GM23338 (cell line): ENCODE measurements at regions not wholly inside any gene's neighbourhood (a gene's known extent, or its start where the extent isn't known, plus 50 kb on each side); places are given as distances from the start of the nearest gene placed in this dataset.

Source experiments
- ATAC-seq: fragments of 200-7000 bp; cut with Tn5 transposase; 3 replicates; pipeline ENCODE4 v1.9.1; 2020
- DNase-seq: peaks from one replicate; pipeline ENCODE4 v3.0.0-alpha.2; 2015; ENCODE audit warnings: low spot score
- H2AFZ ChIP-seq: fragments of 200-600 bp; sonication (generic); 2 replicates; pipeline ENCODE4 v1.8.0; 2016; ENCODE audit warnings: antibody characterized with exemption, mild to moderate bottlenecking, moderate library complexity
- H3F3A ChIP-seq: fragments of 200-600 bp; sonication (generic); replicated peaks from 2 replicates; pipeline ENCODE4 v1.8.0; 2017; ENCODE audit warnings: antibody characterized with exemption, mixed run types, low read depth
- H3K27ac ChIP-seq: fragments of 200-600 bp; sonication (generic); 2 replicates; pipeline ENCODE4 v1.6.1; 2016; ENCODE audit warnings: low read depth
- H3K27me3 ChIP-seq: fragments of 200-600 bp; sonication (generic); 2 replicates; pipeline ENCODE4 v1.8.0; 2016; ENCODE audit warnings: mild to moderate bottlenecking, mixed run types, moderate library complexity; ENCODE audit not compliant: insufficient read depth
- H3K36me3 ChIP-seq: fragments of 200-600 bp; sonication (generic); 2 replicates; pipeline ENCODE4 v1.8.0; 2016; ENCODE audit warnings: mild to moderate bottlenecking; ENCODE audit not compliant: insufficient read depth
- H3K4me1 ChIP-seq: fragments of 200-600 bp; sonication (generic); 2 replicates; pipeline ENCODE4 v1.8.0; 2016; ENCODE audit warnings: mild to moderate bottlenecking, moderate library complexity; ENCODE audit not compliant: insufficient read depth
- H3K4me2 ChIP-seq: fragments of 200-600 bp; sonication (generic); 2 replicates; pipeline ENCODE4 v1.7.1; 2017; ENCODE audit warnings: mixed run types
- H3K4me3 ChIP-seq: fragments of 200-600 bp; sonication (generic); 2 replicates; pipeline ENCODE4 v1.6.1; 2016; ENCODE audit warnings: mixed run types
- H3K79me2 ChIP-seq: fragments of 200-600 bp; sonication (generic); replicated peaks from 2 replicates; pipeline ENCODE4 v1.8.0; 2017; ENCODE audit warnings: mild to moderate bottlenecking; ENCODE audit not compliant: insufficient read depth
- H3K9me2 ChIP-seq: fragments of 200-600 bp; sonication (generic); 2 replicates; pipeline ENCODE4 v1.8.0; 2017; ENCODE audit not compliant: insufficient read depth
- H4K20me1 ChIP-seq: fragments of 200-600 bp; sonication (generic); replicated peaks from 2 replicates; pipeline ENCODE4 v1.8.0; 2017; ENCODE audit warnings: mild to moderate bottlenecking; ENCODE audit not compliant: insufficient read depth
- H3K27ac Mint-ChIP-seq: 2 replicates; pipeline ENCODE4 v1.8.0; 2020; ENCODE audit warnings: inconsistent platforms, mild to moderate bottlenecking, moderate library complexity, mixed read lengths
- H3K27me3 Mint-ChIP-seq: 3 replicates; pipeline ENCODE4 v1.8.0; 2022; ENCODE audit warnings: low read depth, mild to moderate bottlenecking, moderate library complexity, mixed read lengths, inconsistent platforms; ENCODE audit not compliant: insufficient read depth, poor library complexity
- H3K36me3 Mint-ChIP-seq: 3 replicates; pipeline ENCODE4 v1.8.0; 2021; ENCODE audit warnings: low read depth, mild to moderate bottlenecking, inconsistent platforms, moderate library complexity, mixed read lengths
- H3K4me1 Mint-ChIP-seq: 3 replicates; pipeline ENCODE4 v1.8.0; 2020; ENCODE audit warnings: mild to moderate bottlenecking, inconsistent platforms, mixed read lengths
- H3K4me3 Mint-ChIP-seq: 3 replicates; pipeline ENCODE4 v1.8.0; 2021; ENCODE audit warnings: moderate library complexity, mild to moderate bottlenecking, inconsistent platforms, mixed read lengths
- H3K9me3 Mint-ChIP-seq: 3 replicates; pipeline ENCODE4 v1.8.0; 2020; ENCODE audit warnings: moderate library complexity, mild to moderate bottlenecking, inconsistent platforms, mixed read lengths
- CREB1 ChIP-seq: fragments of 250-450 bp; sonication (Bioruptor Pico); IDR thresholded peaks from 2 replicates; pipeline ENCODE4 v1.5.0; 2020; ENCODE audit warnings: low read depth, mild to moderate bottlenecking, moderate library complexity
- EZH2 ChIP-seq: fragments of 200-600 bp; sonication (generic); IDR thresholded peaks from one replicate; pipeline ENCODE4 v1.8.0; 2017; ENCODE audit warnings: antibody characterized with exemption, mild to moderate bottlenecking, low read depth; ENCODE audit not compliant: unreplicated experiment
- EZH2phosphoT487 ChIP-seq: fragments of 200-600 bp; sonication (generic); IDR thresholded peaks from one replicate; pipeline ENCODE4 v1.8.1; 2018; ENCODE audit warnings: antibody characterized with exemption; ENCODE audit not compliant: unreplicated experiment
- JUNB ChIP-seq: IDR thresholded peaks from one replicate; pipeline ENCODE4 v1.6.1; 2016; ENCODE audit warnings: antibody characterized with exemption; ENCODE audit not compliant: unreplicated experiment
- NANOG ChIP-seq: IDR thresholded peaks from 2 replicates; pipeline ENCODE4 v1.6.1; 2016; ENCODE audit warnings: antibody characterized with exemption, borderline replicate concordance
- POLR2AphosphoS5 ChIP-seq: IDR thresholded peaks from 2 replicates; pipeline ENCODE4 v1.6.1; 2016; ENCODE audit warnings: antibody characterized with exemption, low read depth
- STAT1 ChIP-seq: IDR thresholded peaks from one replicate; pipeline ENCODE4 v1.6.1; 2016; ENCODE audit warnings: antibody characterized with exemption; ENCODE audit not compliant: unreplicated experiment
- ZNF114 ChIP-seq: fragments of 250-450 bp; sonication (Bioruptor Pico); IDR thresholded peaks from 2 replicates; pipeline ENCODE4 v1.5.0; 2020; ENCODE audit warnings: mild to moderate bottlenecking, moderate library complexity
- ZNF331 ChIP-seq: fragments of 250-450 bp; sonication (Bioruptor Pico); IDR thresholded peaks from 2 replicates; pipeline ENCODE4 v1.5.0; 2020; ENCODE audit warnings: low read depth, mild to moderate bottlenecking, moderate library complexity
- TF ChIP-seq, protein P1 (sequence below): IDR thresholded peaks from one replicate; pipeline ENCODE4 v1.6.1; 2018; ENCODE audit warnings: antibody characterized with exemption; ENCODE audit not compliant: unreplicated experiment
- TF ChIP-seq, protein P2 (sequence below): IDR thresholded peaks from 2 replicates; pipeline ENCODE4 v1.6.1; 2016; ENCODE audit warnings: antibody characterized with exemption
- TF ChIP-seq, protein P3 (sequence below): fragments of 250-450 bp; sonication (Bioruptor Pico); IDR thresholded peaks from 2 replicates; pipeline ENCODE4 v1.5.0; 2020; ENCODE audit warnings: mild to moderate bottlenecking, moderate library complexity
- TF ChIP-seq, protein P4 (sequence below), 2 experiments: fragments of 200-600 bp in 1 of 2; sonication (generic) in 1 of 2; conservative IDR thresholded peaks; 2 replicates each; pipeline versions ENCODE4 v1.5.1 to v1.6.1; 2016 to 2017; ENCODE audit warnings: antibody characterized with exemption in 2 of 2, low read depth in 2 of 2, mild to moderate bottlenecking in 2 of 2, moderate library complexity in 1 of 2

DNA sequence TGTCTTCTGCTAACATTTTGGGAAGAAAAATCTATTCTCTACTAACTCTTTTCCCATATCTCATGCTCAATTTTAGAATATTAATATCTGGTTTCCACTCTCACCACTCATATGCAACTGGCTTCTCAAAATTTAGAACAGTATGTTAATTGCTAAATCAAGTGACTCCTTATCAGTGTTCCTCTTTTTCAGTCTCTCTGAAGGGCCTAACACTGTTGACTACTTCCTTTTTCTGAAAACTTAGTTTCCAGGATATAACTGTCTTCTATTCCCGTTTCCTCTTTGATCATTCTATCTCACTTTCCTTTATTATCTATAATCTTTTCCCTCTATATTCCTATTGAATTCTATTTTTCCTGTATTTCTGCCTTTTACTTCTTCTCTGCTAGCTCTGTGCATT is 1717.2 kb upstream of the C9orf72 start (continued):
- no peak for TF ChIP-seq ZNF331 (CRISPR knock-in tag)

DNA sequence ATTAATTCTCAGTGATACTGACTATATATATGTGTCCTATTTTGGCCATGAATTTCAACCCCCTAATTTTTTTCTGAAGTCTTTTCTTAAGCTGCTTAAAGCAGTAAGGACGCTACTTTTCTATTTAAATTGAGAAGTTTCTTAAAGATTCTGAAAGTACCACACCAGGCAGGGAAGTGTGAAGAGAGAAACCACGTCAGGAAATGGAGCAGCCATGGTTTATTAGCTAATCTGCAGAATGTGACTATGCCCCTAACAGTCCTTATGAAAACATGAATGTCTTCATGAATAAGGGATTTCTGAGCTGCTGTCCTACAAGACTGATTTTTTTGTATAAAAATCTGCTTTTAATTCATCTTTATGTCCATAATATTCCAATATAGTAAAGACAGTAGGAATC is 1724.3 kb upstream of the C9orf72 start:
- Histone ChIP-seq H2AFZ (no peak overlapping the region), H4K20me1 (no peaks in the 10 kb centered on the region), H3K9me2 (no peaks in the 10 kb centered on the region), H3K4me3 (no peak overlapping the region), H3K79me2 (no peaks in the 10 kb centered on the region), H3K4me2 (no peak overlapping the region), H3K27ac (no peak overlapping the region), H3F3A (no peaks in the 10 kb centered on the region), H3K27me3 (no peaks in the 10 kb centered on the region), H3K36me3 (no peaks in the 10 kb centered on the region), H3K4me1 (no peaks in the 10 kb centered on the region)
- ATAC-seq: no peak
- TF ChIP-seq EZH2 (no peak), ZNF331 (CRISPR knock-in tag) (no peak), JUNB (no peak), CREB1 (CRISPR knock-in tag) (no peak), STAT1 (no peak), POLR2AphosphoS5 (no peak), EZH2phosphoT487 (no peak), NANOG (no peak), ZNF114 (CRISPR knock-in tag) (no peak)
- TF ChIP-seq, protein P1, sequence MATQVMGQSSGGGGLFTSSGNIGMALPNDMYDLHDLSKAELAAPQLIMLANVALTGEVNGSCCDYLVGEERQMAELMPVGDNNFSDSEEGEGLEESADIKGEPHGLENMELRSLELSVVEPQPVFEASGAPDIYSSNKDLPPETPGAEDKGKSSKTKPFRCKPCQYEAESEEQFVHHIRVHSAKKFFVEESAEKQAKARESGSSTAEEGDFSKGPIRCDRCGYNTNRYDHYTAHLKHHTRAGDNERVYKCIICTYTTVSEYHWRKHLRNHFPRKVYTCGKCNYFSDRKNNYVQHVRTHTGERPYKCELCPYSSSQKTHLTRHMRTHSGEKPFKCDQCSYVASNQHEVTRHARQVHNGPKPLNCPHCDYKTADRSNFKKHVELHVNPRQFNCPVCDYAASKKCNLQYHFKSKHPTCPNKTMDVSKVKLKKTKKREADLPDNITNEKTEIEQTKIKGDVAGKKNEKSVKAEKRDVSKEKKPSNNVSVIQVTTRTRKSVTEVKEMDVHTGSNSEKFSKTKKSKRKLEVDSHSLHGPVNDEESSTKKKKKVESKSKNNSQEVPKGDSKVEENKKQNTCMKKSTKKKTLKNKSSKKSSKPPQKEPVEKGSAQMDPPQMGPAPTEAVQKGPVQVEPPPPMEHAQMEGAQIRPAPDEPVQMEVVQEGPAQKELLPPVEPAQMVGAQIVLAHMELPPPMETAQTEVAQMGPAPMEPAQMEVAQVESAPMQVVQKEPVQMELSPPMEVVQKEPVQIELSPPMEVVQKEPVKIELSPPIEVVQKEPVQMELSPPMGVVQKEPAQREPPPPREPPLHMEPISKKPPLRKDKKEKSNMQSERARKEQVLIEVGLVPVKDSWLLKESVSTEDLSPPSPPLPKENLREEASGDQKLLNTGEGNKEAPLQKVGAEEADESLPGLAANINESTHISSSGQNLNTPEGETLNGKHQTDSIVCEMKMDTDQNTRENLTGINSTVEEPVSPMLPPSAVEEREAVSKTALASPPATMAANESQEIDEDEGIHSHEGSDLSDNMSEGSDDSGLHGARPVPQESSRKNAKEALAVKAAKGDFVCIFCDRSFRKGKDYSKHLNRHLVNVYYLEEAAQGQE: no peak
- TF ChIP-seq, protein P2, sequence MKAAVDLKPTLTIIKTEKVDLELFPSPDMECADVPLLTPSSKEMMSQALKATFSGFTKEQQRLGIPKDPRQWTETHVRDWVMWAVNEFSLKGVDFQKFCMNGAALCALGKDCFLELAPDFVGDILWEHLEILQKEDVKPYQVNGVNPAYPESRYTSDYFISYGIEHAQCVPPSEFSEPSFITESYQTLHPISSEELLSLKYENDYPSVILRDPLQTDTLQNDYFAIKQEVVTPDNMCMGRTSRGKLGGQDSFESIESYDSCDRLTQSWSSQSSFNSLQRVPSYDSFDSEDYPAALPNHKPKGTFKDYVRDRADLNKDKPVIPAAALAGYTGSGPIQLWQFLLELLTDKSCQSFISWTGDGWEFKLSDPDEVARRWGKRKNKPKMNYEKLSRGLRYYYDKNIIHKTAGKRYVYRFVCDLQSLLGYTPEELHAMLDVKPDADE: no peak
- TF ChIP-seq, protein P3, sequence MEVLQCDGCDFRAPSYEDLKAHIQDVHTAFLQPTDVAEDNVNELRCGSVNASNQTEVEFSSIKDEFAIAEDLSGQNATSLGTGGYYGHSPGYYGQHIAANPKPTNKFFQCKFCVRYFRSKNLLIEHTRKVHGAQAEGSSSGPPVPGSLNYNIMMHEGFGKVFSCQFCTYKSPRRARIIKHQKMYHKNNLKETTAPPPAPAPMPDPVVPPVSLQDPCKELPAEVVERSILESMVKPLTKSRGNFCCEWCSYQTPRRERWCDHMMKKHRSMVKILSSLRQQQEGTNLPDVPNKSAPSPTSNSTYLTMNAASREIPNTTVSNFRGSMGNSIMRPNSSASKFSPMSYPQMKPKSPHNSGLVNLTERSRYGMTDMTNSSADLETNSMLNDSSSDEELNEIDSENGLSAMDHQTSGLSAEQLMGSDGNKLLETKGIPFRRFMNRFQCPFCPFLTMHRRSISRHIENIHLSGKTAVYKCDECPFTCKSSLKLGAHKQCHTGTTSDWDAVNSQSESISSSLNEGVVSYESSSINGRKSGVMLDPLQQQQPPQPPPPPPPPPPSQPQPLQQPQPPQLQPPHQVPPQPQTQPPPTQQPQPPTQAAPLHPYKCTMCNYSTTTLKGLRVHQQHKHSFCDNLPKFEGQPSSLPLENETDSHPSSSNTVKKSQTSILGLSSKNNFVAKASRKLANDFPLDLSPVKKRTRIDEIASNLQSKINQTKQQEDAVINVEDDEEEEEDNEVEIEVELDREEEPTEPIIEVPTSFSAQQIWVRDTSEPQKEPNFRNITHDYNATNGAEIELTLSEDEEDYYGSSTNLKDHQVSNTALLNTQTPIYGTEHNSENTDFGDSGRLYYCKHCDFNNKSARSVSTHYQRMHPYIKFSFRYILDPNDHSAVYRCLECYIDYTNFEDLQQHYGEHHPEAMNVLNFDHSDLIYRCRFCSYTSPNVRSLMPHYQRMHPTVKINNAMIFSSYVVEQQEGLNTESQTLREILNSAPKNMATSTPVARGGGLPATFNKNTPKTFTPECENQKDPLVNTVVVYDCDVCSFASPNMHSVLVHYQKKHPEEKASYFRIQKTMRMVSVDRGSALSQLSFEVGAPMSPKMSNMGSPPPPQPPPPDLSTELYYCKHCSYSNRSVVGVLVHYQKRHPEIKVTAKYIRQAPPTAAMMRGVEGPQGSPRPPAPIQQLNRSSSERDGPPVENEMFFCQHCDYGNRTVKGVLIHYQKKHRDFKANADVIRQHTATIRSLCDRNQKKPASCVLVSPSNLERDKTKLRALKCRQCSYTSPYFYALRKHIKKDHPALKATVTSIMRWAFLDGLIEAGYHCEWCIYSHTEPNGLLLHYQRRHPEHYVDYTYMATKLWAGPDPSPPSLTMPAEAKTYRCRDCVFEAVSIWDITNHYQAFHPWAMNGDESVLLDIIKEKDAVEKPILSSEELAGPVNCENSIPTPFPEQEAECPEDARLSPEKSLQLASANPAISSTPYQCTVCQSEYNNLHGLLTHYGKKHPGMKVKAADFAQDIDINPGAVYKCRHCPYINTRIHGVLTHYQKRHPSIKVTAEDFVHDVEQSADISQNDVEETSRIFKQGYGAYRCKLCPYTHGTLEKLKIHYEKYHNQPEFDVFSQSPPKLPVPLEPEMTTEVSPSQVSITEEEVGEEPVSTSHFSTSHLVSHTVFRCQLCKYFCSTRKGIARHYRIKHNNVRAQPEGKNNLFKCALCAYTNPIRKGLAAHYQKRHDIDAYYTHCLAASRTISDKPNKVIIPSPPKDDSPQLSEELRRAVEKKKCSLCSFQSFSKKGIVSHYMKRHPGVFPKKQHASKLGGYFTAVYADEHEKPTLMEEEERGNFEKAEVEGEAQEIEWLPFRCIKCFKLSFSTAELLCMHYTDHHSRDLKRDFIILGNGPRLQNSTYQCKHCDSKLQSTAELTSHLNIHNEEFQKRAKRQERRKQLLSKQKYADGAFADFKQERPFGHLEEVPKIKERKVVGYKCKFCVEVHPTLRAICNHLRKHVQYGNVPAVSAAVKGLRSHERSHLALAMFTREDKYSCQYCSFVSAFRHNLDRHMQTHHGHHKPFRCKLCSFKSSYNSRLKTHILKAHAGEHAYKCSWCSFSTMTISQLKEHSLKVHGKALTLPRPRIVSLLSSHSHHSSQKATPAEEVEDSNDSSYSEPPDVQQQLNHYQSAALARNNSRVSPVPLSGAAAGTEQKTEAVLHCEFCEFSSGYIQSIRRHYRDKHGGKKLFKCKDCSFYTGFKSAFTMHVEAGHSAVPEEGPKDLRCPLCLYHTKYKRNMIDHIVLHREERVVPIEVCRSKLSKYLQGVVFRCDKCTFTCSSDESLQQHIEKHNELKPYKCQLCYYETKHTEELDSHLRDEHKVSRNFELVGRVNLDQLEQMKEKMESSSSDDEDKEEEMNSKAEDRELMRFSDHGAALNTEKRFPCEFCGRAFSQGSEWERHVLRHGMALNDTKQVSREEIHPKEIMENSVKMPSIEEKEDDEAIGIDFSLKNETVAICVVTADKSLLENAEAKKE (CRISPR knock-in tag): no peak
- TF ChIP-seq, protein P4, sequence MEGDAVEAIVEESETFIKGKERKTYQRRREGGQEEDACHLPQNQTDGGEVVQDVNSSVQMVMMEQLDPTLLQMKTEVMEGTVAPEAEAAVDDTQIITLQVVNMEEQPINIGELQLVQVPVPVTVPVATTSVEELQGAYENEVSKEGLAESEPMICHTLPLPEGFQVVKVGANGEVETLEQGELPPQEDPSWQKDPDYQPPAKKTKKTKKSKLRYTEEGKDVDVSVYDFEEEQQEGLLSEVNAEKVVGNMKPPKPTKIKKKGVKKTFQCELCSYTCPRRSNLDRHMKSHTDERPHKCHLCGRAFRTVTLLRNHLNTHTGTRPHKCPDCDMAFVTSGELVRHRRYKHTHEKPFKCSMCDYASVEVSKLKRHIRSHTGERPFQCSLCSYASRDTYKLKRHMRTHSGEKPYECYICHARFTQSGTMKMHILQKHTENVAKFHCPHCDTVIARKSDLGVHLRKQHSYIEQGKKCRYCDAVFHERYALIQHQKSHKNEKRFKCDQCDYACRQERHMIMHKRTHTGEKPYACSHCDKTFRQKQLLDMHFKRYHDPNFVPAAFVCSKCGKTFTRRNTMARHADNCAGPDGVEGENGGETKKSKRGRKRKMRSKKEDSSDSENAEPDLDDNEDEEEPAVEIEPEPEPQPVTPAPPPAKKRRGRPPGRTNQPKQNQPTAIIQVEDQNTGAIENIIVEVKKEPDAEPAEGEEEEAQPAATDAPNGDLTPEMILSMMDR (conservative IDR thresholded peaks at IDR 0.05; ENCODE audit: low read depth in 2 of 2): no peak
- Mint-ChIP-seq H3K27me3 (no peaks in the 10 kb centered on the region), H3K27ac (no peak overlapping the region), H3K36me3 (peaks cover 4% of the 10 kb centered on the region; the same call in 2 of the 3 replicates), H3K9me3 (peaks cover 17% of the 10 kb centered on the region; the same call in 2 of the 3 replicates), H3K4me1 (no peaks in the 10 kb centered on the region), H3K4me3 (no peak overlapping the region)
- DNase-seq: no peak
